H1 (cell line): ENCODE measurements at regions not wholly inside any gene's neighbourhood (a gene's known extent, or its start where the extent isn't known, plus 50 kb on each side); places are given as distances from the start of the nearest gene placed in this dataset.

ENCODE experiments used
- CTCF ChIA-PET: fragments of 300-600 bp; sonication (Branson Sonifier 250); formaldehyde crosslinking; loops from one replicate; lab custom pipeline; 2021; ENCODE audit not compliant: partially characterized antibody; lab: Charles Lee
- POLR2A ChIA-PET: fragments of 300-600 bp; sonication (Branson Sonifier 250); formaldehyde crosslinking; loops from one replicate; lab custom pipeline; 2021; ENCODE audit warnings: inconsistent platforms; ENCODE audit not compliant: partially characterized antibody; lab: Charles Lee
- DNase-seq, 2 experiments: peaks; one replicate each; pipeline versions ENCODE4 v3.0.0 to v3.0.0-alpha.2; 2010 to 2022; ENCODE audit warnings: low spot score in 2 of 2, low read depth in 1 of 2, mixed read lengths in 1 of 2
- FAIRE-seq: peaks from 2 replicates; lab custom pipeline; 2011; peaks lifted over from hg19 to GRCh38; lab: Jason Lieb, UNC
- H2AFZ ChIP-seq: 2 replicates; pipeline ENCODE4 v1.8.1; 2012; ENCODE audit warnings: low read length, inconsistent platforms
- H2AK5ac ChIP-seq: 2 replicates; pipeline ENCODE4 v1.6.1; 2013; ENCODE audit warnings: low read depth, low read length
- H2BK120ac ChIP-seq: replicated peaks from 2 replicates; pipeline ENCODE3; 2013; ENCODE audit warnings: low read depth, low read length, inconsistent platforms
- H2BK12ac ChIP-seq: 2 replicates; pipeline ENCODE4 v1.6.1; 2013; ENCODE audit warnings: low read depth, low read length
- H2BK15ac ChIP-seq: 2 replicates; pipeline ENCODE4 v1.6.1; 2013; ENCODE audit warnings: low read length
- H2BK20ac ChIP-seq: 2 replicates; pipeline ENCODE4 v1.6.1; 2013; ENCODE audit warnings: low read length
- H2BK5ac ChIP-seq: 2 replicates; pipeline ENCODE4 v1.6.1; 2013; ENCODE audit warnings: low read depth, low read length
- H3K14ac ChIP-seq: 2 replicates; pipeline ENCODE4 v1.6.1; 2013; ENCODE audit warnings: inconsistent platforms; ENCODE audit not compliant: insufficient read length
- H3K18ac ChIP-seq: 2 replicates; pipeline ENCODE4 v1.6.1; 2013; ENCODE audit warnings: low read length; ENCODE audit errors: extremely low read depth
- H3K23ac ChIP-seq: 2 replicates; pipeline ENCODE4 v1.6.1; 2013; ENCODE audit warnings: inconsistent platforms; ENCODE audit not compliant: insufficient read length
- H3K23me2 ChIP-seq: 2 replicates; pipeline ENCODE4 v1.6.1; 2013; ENCODE audit warnings: low read depth, low read length
- H3K27ac ChIP-seq: 2 replicates; pipeline ENCODE4 v1.6.1; 2011; ENCODE audit warnings: low read depth, low read length, inconsistent platforms
- H3K27me3 ChIP-seq, 4 experiments: replicated peaks in 1 of 4; 1 replicate in 1 of 4; 2 replicates in 3 of 4; pipeline versions ENCODE4 v1.6.1 to v1.8.1; 2011 to 2013; ENCODE audit warnings: low read length in 3 of 4, mild to moderate bottlenecking in 3 of 4, inconsistent platforms in 2 of 4, mixed read lengths in 2 of 4, moderate library complexity in 1 of 4; ENCODE audit not compliant: control insufficient read depth in 3 of 4, insufficient read depth in 3 of 4; ENCODE audit errors: extremely low read depth in 1 of 4
- H3K36me3 ChIP-seq, 4 experiments: 2 replicates each; pipeline versions ENCODE4 v1.6.1 to v1.8.1; 2011 to 2013; ENCODE audit warnings: mild to moderate bottlenecking in 4 of 4, low read length in 3 of 4, moderate library complexity in 2 of 4, control low read depth in 1 of 4, inconsistent platforms in 1 of 4; ENCODE audit not compliant: insufficient read depth in 4 of 4, control insufficient read depth in 2 of 4
- H3K4ac ChIP-seq: replicated peaks from 2 replicates; pipeline ENCODE3; 2013; ENCODE audit warnings: low read length, low read depth, mixed read lengths, inconsistent platforms; ENCODE audit not compliant: insufficient read length
- H3K4me1 ChIP-seq, 4 experiments: replicated peaks in 1 of 4; 1 replicate in 1 of 4; 2 replicates in 3 of 4; pipeline versions ENCODE4 v1.6.1 to v1.8.1; 2011 to 2013; ENCODE audit warnings: low read length in 3 of 4, inconsistent platforms in 2 of 4, mixed read lengths in 1 of 4; ENCODE audit not compliant: insufficient read depth in 4 of 4, control insufficient read depth in 3 of 4
- H3K4me2 ChIP-seq, 2 experiments: 2 replicates each; pipeline versions ENCODE4 v1.6.1 to v1.8.1; 2011 to 2013; ENCODE audit warnings: low read depth in 2 of 2, low read length in 2 of 2, control low read depth in 1 of 2, inconsistent platforms in 1 of 2, mild to moderate bottlenecking in 1 of 2; ENCODE audit not compliant: insufficient read depth in 1 of 2
- H3K4me3 ChIP-seq, 4 experiments: fragments of 200-600, 300-600 bp in 1 of 4; sonication (generic), shearing (Covaris generic), sonication (Bioruptor Twin) in 1 of 4; 2 replicates each; pipeline versions ENCODE4 v1.5.1 to v1.8.1; 2011 to 2016; ENCODE audit warnings: low read length in 4 of 4, low read depth in 3 of 4, control low read depth in 2 of 4, inconsistent platforms in 2 of 4, mild to moderate bottlenecking in 2 of 4, mixed read lengths in 1 of 4, moderate library complexity in 1 of 4; ENCODE audit not compliant: insufficient read depth in 2 of 4; ENCODE audit errors: extremely low read depth in 1 of 4
- H3K56ac ChIP-seq: replicated peaks from 2 replicates; pipeline ENCODE3; 2013; ENCODE audit warnings: low read depth, mild to moderate bottlenecking, mixed read lengths, low read length, inconsistent platforms; ENCODE audit not compliant: insufficient read length
- H3K79me1 ChIP-seq: 2 replicates; pipeline ENCODE4 v1.6.1; 2013; ENCODE audit warnings: low read depth, low read length, control low read depth
- H3K79me2 ChIP-seq, 2 experiments: 2 replicates each; pipeline versions ENCODE4 v1.6.1 to v1.8.1; 2012 to 2013; ENCODE audit warnings: low read length in 2 of 2, mild to moderate bottlenecking in 2 of 2, inconsistent platforms in 1 of 2; ENCODE audit not compliant: insufficient read depth in 2 of 2, control insufficient read depth in 1 of 2
- H3K9ac ChIP-seq, 4 experiments: replicated peaks in 1 of 4; 1 replicate in 1 of 4; 2 replicates in 3 of 4; pipeline versions ENCODE4 v1.6.1 to v1.8.1; 2011 to 2013; ENCODE audit warnings: low read depth in 3 of 4, low read length in 3 of 4, control low read depth in 2 of 4, mild to moderate bottlenecking in 2 of 4, moderate library complexity in 2 of 4, inconsistent platforms in 1 of 4; ENCODE audit errors: extremely low read depth in 1 of 4
- H3K9me3 ChIP-seq, 2 experiments: 2 replicates each; pipeline versions ENCODE4 v1.6.1 to v1.8.1; 2012 to 2013; ENCODE audit warnings: mild to moderate bottlenecking in 2 of 2, moderate library complexity in 2 of 2, control low read depth in 1 of 2, inconsistent platforms in 1 of 2, low read depth in 1 of 2, low read length in 1 of 2, mixed read lengths in 1 of 2; ENCODE audit not compliant: insufficient read depth in 2 of 2
- H4K20me1 ChIP-seq, 2 experiments: replicated peaks in 1 of 2; 2 replicates each; pipeline versions ENCODE3 to v1.8.1; 2011 to 2013; ENCODE audit warnings: inconsistent platforms in 2 of 2, low read length in 2 of 2, mild to moderate bottlenecking in 1 of 2; ENCODE audit not compliant: insufficient read depth in 2 of 2, control insufficient read depth in 1 of 2
- H4K5ac ChIP-seq: 2 replicates; pipeline ENCODE4 v1.6.1; 2013; ENCODE audit warnings: low read length, low read depth, mixed read lengths, inconsistent platforms; ENCODE audit not compliant: insufficient read length
- H4K8ac ChIP-seq: 2 replicates; pipeline ENCODE4 v1.8.0; 2013; ENCODE audit warnings: mild to moderate bottlenecking, moderate library complexity, low read length, inconsistent platforms; ENCODE audit not compliant: insufficient read depth; ENCODE audit errors: extremely low read depth
- H4K91ac ChIP-seq: replicated peaks from 2 replicates; pipeline ENCODE3; 2013; ENCODE audit warnings: low read length, mixed read lengths, inconsistent platforms; ENCODE audit not compliant: insufficient read length
- CHD2 ChIP-seq: IDR thresholded peaks from 2 replicates; pipeline ENCODE4 v1.6.1; 2012; ENCODE audit warnings: low read length, improper control_type of control experiment
- GABPA ChIP-seq: IDR thresholded peaks from 2 replicates; pipeline ENCODE4 v1.6.1; 2011; ENCODE audit warnings: mild to moderate bottlenecking, low read length, moderate library complexity, borderline replicate concordance; ENCODE audit not compliant: insufficient read depth
- HDAC2 ChIP-seq, 2 experiments: fragments of 300-600 bp in 1 of 2; sonication (generic) in 1 of 2; IDR thresholded peaks; 2 replicates each; pipeline ENCODE4 v1.6.1; 2011 to 2012; ENCODE audit warnings: low read depth in 2 of 2, low read length in 2 of 2, mild to moderate bottlenecking in 2 of 2, moderate library complexity in 2 of 2, borderline replicate concordance in 1 of 2, inconsistent platforms in 1 of 2
- HDAC6 ChIP-seq: IDR thresholded peaks from one replicate; pipeline ENCODE4 v1.7.1; 2012; ENCODE audit warnings: low read depth, mild to moderate bottlenecking, inconsistent platforms, low read length, moderate library complexity
- MAFK ChIP-seq: IDR thresholded peaks from 2 replicates; pipeline ENCODE4 v1.6.1; 2012; ENCODE audit warnings: low read depth, mild to moderate bottlenecking, improper control_type of control experiment, low read length
- NRF1 ChIP-seq: IDR thresholded peaks from 2 replicates; pipeline ENCODE4 v1.6.1; 2011; ENCODE audit warnings: mild to moderate bottlenecking, low read depth, low read length, improper control_type of control experiment
- POU5F1 ChIP-seq: IDR thresholded peaks from 2 replicates; pipeline ENCODE4 v1.6.1; 2011; ENCODE audit warnings: low read depth, mild to moderate bottlenecking, low read length, moderate library complexity
- SAP30 ChIP-seq: fragments of 300-600 bp; sonication (generic); IDR thresholded peaks from 2 replicates; pipeline ENCODE4 v1.7.1; 2012; ENCODE audit warnings: low read length, moderate library complexity, mild to moderate bottlenecking, inconsistent platforms; ENCODE audit not compliant: insufficient read depth, insufficient replicate concordance
- SIRT6 ChIP-seq: IDR thresholded peaks from one replicate; pipeline ENCODE4 v1.7.1; 2012; ENCODE audit warnings: low read length, inconsistent platforms
- SP1 ChIP-seq: IDR thresholded peaks from 2 replicates; pipeline ENCODE4 v1.6.1; 2011; ENCODE audit warnings: low read depth, low read length
- TEAD4 ChIP-seq: IDR thresholded peaks from 2 replicates; pipeline ENCODE4 v1.6.1; 2012; ENCODE audit warnings: low read depth, low read length, inconsistent platforms, mixed read lengths
- whole genome bisulfite sequencing, 2 experiments: shearing (Covaris generic) in 1 of 2; methylation state at CpG; one replicate each; pipeline versions ENCODE4 v1.1.6 to v1.1.7; 2013 to 2015; ENCODE audit warnings: low lambda C conversion rate in 2 of 2, mixed read lengths in 2 of 2, inconsistent platforms in 1 of 2, low coverage in 1 of 2, missing lambda C conversion rate in 1 of 2; ENCODE audit not compliant: insufficient replicate concordance in 2 of 2, insufficient coverage in 1 of 2, insufficient read length in 1 of 2; ENCODE audit errors: extremely low coverage in 1 of 2, missing lambda C conversion rate in 1 of 2; 5-methylcytosine and 5-hydroxymethylcytosine counted together

- no peaks in the 10 kb centered on the region for H3K36me3 ChIP-seq
- no peaks in the 10 kb centered on the region for H3K27me3 ChIP-seq
- H2AFZ ChIP-seq = no peak overlapping the region
- no peak overlapping the region for H3K18ac ChIP-seq
- no peak overlapping the region for H2AK5ac ChIP-seq
- no peak overlapping the region for H3K4ac ChIP-seq
- 79% methylated on average over 6 of the region's 6 CpGs; no CpG with 5 or more reads in 1 of the 2 experiments for WGBS, 2 experiments
- no peak overlapping the region for H3K4me3 ChIP-seq
- H4K20me1 ChIP-seq = no peaks in the 10 kb centered on the region
- no peak overlapping the region for H3K56ac ChIP-seq
- no peak overlapping the region for H2BK5ac ChIP-seq
- no peaks in the 10 kb centered on the region for H3K79me1 ChIP-seq
- H2BK120ac ChIP-seq = no peak overlapping the region
- H4K91ac ChIP-seq = no peak overlapping the region
- ChIA-PET POLR2A (interaction anchor here (0.6 kb wide), 1 partner anchor 101 kb away, joined by 3 read pairs; no protein-coding TSS in a partner anchor), CTCF (interaction anchor here (0.6 to 1.6 kb wide), 7 partner anchors 9 to 846 kb away, joined by 3 to 7 read pairs (median 3); no protein-coding TSS in a partner anchor)
- no peak overlapping the region for H2BK12ac ChIP-seq
- H3K4me2 ChIP-seq = no peak overlapping the region
- H3K23me2 ChIP-seq = no peaks in the 10 kb centered on the region
- H3K9ac ChIP-seq = no peak overlapping the region
- no peak overlapping the region for H3K23ac ChIP-seq
- H2BK15ac ChIP-seq = no peak overlapping the region
- peak; percentile 79 for FAIRE-seq
- H4K8ac ChIP-seq = no peak overlapping the region
- 0 out of 7 replicates have a peak, but pooled peaks cover 0 to 5% (median 0%) of the 10 kb centered on the region in 4 experiments for H3K4me1 ChIP-seq
- H2BK20ac ChIP-seq = no peak overlapping the region
- no peaks in the 10 kb centered on the region for H3K9me3 ChIP-seq
- DNase-seq = no peak
- H3K27ac ChIP-seq = no peak overlapping the region
- H3K79me2 ChIP-seq = no peaks in the 10 kb centered on the region
- H4K5ac ChIP-seq = no peak overlapping the region
- no peak overlapping the region for H3K14ac ChIP-seq
- TF ChIP-seq NRF1 (no peak), CHD2 (no peak), HDAC2 (IDR thresholded peaks at IDR 0.05; ENCODE audit: borderline replicate concordance in 1 of 2, low read depth in 2 of 2, low read length in 2 of 2) (no peak), HDAC6 (no peak), POU5F1 (no peak), SIRT6 (no peak), SAP30 (no peak), GABPA (no peak), TEAD4 (no peak), SP1 (no peak), MAFK (no peak)
These were observed 84.7 kb upstream of the PCDH19 start for GRCh38 chrX:100494646-100495370.
